TTC549 (cell line): ENCODE measurements at regions not wholly inside any gene's neighbourhood (a gene's known extent, or its start where the extent isn't known, plus 50 kb on each side); places are given as distances from the start of the nearest gene placed in this dataset.
"Not testable (repeated sequence)": the region's sequence is repeated elsewhere in the genome, so short reads cannot be mapped to it uniquely, and the experiment has no call there.

Source experiments
- FAIRE-seq: peaks from 2 replicates; lab custom pipeline; 2012; peaks lifted over from hg19 to GRCh38; lab: Jason Lieb, UNC

GRCh38 chr3:181264486-181264885 is 274.9 kb upstream of the DNAJC19 start:
- FAIRE-seq: no peak

GRCh38 chr3:181253796-181254195 is 264.3 kb upstream of the DNAJC19 start:
- no peak for FAIRE-seq

GRCh38 chr3:181252631-181253030 is 263.1 kb upstream of the DNAJC19 start:
- FAIRE-seq: no peak

- FAIRE-seq: no peak
Measured at GRCh38 chr3:181250714-181251113, 261.2 kb upstream of the DNAJC19 start.

GRCh38 chr3:181239441-181239840 is 249.9 kb upstream of the DNAJC19 start:
- FAIRE-seq: no peak

GRCh38 chr3:181230258-181230657 is 240.7 kb upstream of the DNAJC19 start:
- no peak for FAIRE-seq

- FAIRE-seq: no peak
Measured at GRCh38 chr3:181213347-181213746, 223.8 kb upstream of the DNAJC19 start.

- no peak for FAIRE-seq
Measured at GRCh38 chr3:181212271-181212670, 222.7 kb upstream of the DNAJC19 start.

- peak; percentile 71 for FAIRE-seq
Measured at GRCh38 chr3:181210275-181210674, 220.7 kb upstream of the DNAJC19 start.

GRCh38 chr3:181189556-181189955 is 200.0 kb upstream of the DNAJC19 start:
- FAIRE-seq: no peak

- FAIRE-seq: no peak
Measured at GRCh38 chr3:181183764-181184163, 194.2 kb upstream of the DNAJC19 start.

- not testable (repeated sequence) for FAIRE-seq
Measured at GRCh38 chr3:181183057-181183456, 193.5 kb upstream of the DNAJC19 start.

GRCh38 chr3:181178991-181179390 is 189.5 kb upstream of the DNAJC19 start:
- no peak for FAIRE-seq

GRCh38 chr3:181176601-181177000 is 187.1 kb upstream of the DNAJC19 start:
- peak; percentile 42 for FAIRE-seq

- no peak for FAIRE-seq
Measured at GRCh38 chr3:181174676-181175233, 185.2 kb upstream of the DNAJC19 start.

- no peak for FAIRE-seq
Measured at GRCh38 chr3:181174022-181174421, 184.5 kb upstream of the DNAJC19 start.

GRCh38 chr3:181173227-181173626 is 183.7 kb upstream of the DNAJC19 start:
- FAIRE-seq: no peak

- no peak for FAIRE-seq
Measured at GRCh38 chr3:181134873-181135272, 145.3 kb upstream of the DNAJC19 start.

- peak; percentile 78 for FAIRE-seq
Measured at GRCh38 chr3:181133832-181134231, 144.3 kb upstream of the DNAJC19 start.

GRCh38 chr3:181105646-181106045 is 116.1 kb upstream of the DNAJC19 start:
- no peak for FAIRE-seq

- FAIRE-seq: no peak
Measured at GRCh38 chr3:181103605-181104004, 114.1 kb upstream of the DNAJC19 start.

GRCh38 chr3:181086011-181086410 is 96.5 kb upstream of the DNAJC19 start:
- FAIRE-seq: no peak

- no peak for FAIRE-seq
Measured at GRCh38 chr3:181081930-181082329, 92.4 kb upstream of the DNAJC19 start.

GRCh38 chr3:181076558-181076957 is 87.0 kb upstream of the DNAJC19 start:
- FAIRE-seq: no peak

- FAIRE-seq: no peak
Measured at GRCh38 chr3:181075098-181075497, 85.6 kb upstream of the DNAJC19 start.
